Loucy (cell line): ENCODE measurements at regions not wholly inside any gene's neighbourhood (a gene's known extent, or its start where the extent isn't known, plus 50 kb on each side); places are given as distances from the start of the nearest gene placed in this dataset.

Experiments used
- CTCF ChIP-seq: fragments of 200-600 bp; sonication (generic); conservative IDR thresholded peaks from 2 replicates; pipeline ENCODE4 v1.5.1; 2014; ENCODE audit warnings: mild to moderate bottlenecking, antibody characterized with exemption, low read length
- EZH2phosphoT487 ChIP-seq: fragments of 200-600 bp; IDR thresholded peaks from 2 replicates; pipeline ENCODE4 v1.6.1; 2018; ENCODE audit warnings: antibody characterized with exemption, mild to moderate bottlenecking, moderate library complexity, borderline replicate concordance

GRCh38 chr3:168220556-168220955, 124.8 kb upstream of the GOLIM4 start:
- TF ChIP-seq CTCF = no peak
- TF ChIP-seq EZH2phosphoT487 = no peak
